Gastroesophageal sphincter (tissue), 3 donors: ENCODE measurements at regions not wholly inside any gene's neighbourhood (a gene's known extent, or its start where the extent isn't known, plus 50 kb on each side); places are given as distances from the start of the nearest gene placed in this dataset.

Experiments used
- EP300 ChIP-seq: sonication (generic); formaldehyde crosslinking; IDR thresholded peaks from one replicate; pipeline ENCODE4 v1.6.1; 2017; ENCODE audit warnings: antibody characterized with exemption, mild to moderate bottlenecking
- POLR2A ChIP-seq, 2 donors: fragments of 450-650 bp; IDR thresholded peaks; one replicate each; pipeline ENCODE4 v1.6.1; 2017; ENCODE audit warnings: antibody characterized with exemption in 2 of 2, mild to moderate bottlenecking in 2 of 2, moderate library complexity in 1 of 2
- TF ChIP-seq, protein P1 (sequence below), 4 experiments: fragments of 200-600 bp in 2 of 4; fragments of 450-650 bp in 2 of 4; sonication (generic) in 1 of 4; IDR thresholded peaks; one replicate each; pipeline ENCODE4 v1.5.1; 2017 to 2019; ENCODE audit warnings: antibody characterized with exemption in 4 of 4, mild to moderate bottlenecking in 2 of 4, moderate library complexity in 2 of 4

DNA sequence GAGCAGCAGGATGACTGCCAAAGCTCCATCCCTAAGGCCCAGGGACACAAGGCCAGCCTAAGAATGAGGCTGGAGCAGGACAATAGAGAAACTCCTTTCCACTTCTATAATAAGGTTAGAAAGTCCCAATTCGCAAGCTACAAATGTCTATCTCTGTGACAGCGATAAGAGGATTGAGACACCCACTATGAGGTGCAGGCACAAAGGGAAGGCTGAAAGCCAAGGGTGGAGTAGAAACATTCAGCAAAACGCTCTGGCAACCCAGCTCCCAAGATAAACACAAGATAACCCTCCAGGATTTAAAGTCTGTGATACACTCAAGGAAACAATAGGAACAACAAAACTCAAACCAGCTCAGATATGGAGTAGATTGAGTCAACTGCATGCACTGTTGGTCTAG, 418.0 kb upstream of the UBE2E3 start:
- TF ChIP-seq EP300 (no peak), POLR2A (IDR thresholded peaks at IDR 0.05) (no peak)
- TF ChIP-seq, protein P1, sequence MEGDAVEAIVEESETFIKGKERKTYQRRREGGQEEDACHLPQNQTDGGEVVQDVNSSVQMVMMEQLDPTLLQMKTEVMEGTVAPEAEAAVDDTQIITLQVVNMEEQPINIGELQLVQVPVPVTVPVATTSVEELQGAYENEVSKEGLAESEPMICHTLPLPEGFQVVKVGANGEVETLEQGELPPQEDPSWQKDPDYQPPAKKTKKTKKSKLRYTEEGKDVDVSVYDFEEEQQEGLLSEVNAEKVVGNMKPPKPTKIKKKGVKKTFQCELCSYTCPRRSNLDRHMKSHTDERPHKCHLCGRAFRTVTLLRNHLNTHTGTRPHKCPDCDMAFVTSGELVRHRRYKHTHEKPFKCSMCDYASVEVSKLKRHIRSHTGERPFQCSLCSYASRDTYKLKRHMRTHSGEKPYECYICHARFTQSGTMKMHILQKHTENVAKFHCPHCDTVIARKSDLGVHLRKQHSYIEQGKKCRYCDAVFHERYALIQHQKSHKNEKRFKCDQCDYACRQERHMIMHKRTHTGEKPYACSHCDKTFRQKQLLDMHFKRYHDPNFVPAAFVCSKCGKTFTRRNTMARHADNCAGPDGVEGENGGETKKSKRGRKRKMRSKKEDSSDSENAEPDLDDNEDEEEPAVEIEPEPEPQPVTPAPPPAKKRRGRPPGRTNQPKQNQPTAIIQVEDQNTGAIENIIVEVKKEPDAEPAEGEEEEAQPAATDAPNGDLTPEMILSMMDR (IDR thresholded peaks at IDR 0.05), result no peak
